ENCODE measurements at regions not wholly inside any gene's neighbourhood (a gene's known extent, or its start where the extent isn't known, plus 50 kb on each side); places are given as distances from the start of the nearest gene placed in this dataset.

DNA sequence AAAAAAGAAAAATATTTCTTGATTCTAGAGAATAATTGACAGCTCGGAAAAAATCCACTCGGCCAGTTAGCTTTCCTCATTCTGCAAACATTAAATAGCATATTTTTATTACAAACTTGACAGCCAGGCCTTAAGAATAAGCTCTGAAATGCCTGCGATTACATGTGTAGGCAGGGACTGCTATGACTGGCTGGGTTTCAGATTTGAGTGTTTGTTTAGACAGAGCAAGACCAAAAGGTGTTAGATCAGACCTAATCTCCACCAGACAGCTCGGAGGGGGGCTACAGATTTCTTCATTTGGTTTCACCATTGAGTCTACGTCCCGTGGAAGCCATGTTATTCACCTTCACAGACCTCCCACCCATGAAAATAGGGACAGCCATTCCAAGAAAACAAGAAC is 192.1 kb upstream of the ADAMTS5 start:
- TF ChIP-seq CTCF (IDR thresholded peaks at IDR 0.05), result no peak
- TF ChIP-seq POLR2A (IDR thresholded peaks at IDR 0.05), result no peak
